ENCODE measurements at regions not wholly inside any gene's neighbourhood (a gene's known extent, or its start where the extent isn't known, plus 50 kb on each side); places are given as distances from the start of the nearest gene placed in this dataset.

DNA sequence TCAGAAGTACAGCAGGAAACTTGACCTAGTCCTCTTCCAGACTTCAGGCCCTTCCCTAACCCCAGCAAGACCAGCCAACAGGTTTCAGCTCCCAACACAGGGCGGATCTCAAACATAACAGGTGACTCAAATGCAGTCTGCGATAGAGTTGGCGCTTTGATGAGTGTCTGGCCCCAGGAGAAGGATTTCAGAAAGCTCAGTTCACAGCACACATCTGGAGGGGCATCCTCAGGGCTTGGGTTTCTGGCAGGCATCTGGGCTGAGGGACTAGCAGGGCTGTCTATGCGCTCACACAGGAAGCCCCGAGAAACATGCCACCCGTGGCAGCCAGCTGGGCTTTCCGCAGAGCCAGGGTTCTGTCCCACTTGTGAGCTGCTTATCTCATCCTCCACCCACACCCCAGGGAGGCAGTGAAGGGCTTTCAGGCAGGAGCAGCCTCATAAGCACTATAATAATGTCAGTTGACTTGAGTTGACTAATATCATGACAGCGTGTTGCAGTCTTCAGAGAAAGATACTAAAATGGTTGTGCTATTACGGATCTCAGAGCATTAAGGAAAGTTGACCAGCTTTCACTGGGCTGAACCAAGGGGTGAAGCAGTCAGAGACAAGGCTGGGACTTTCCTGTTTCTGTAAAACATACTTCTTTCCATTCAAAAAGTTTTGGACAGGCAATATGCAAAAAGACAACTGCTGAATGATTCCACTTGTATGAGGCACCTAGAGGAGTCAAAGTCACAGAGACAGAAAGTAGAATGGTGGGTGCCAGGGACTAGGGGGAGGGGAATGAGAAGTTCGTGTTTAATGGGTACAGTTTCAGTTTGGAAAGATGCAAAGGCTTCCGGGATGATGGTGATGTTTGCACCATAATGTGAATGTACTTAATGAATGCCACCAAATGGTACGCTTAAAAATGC lies 233.0 kb upstream of the IRF2BP2 start:
- TF ChIP-seq ZNF354B (CRISPR knock-in tag; IDR thresholded peaks at IDR 0.05) = no peak
- TF ChIP-seq CEBPB (tag; IDR thresholded peaks at IDR 0.05) = no peak
- TF ChIP-seq, protein P1, sequence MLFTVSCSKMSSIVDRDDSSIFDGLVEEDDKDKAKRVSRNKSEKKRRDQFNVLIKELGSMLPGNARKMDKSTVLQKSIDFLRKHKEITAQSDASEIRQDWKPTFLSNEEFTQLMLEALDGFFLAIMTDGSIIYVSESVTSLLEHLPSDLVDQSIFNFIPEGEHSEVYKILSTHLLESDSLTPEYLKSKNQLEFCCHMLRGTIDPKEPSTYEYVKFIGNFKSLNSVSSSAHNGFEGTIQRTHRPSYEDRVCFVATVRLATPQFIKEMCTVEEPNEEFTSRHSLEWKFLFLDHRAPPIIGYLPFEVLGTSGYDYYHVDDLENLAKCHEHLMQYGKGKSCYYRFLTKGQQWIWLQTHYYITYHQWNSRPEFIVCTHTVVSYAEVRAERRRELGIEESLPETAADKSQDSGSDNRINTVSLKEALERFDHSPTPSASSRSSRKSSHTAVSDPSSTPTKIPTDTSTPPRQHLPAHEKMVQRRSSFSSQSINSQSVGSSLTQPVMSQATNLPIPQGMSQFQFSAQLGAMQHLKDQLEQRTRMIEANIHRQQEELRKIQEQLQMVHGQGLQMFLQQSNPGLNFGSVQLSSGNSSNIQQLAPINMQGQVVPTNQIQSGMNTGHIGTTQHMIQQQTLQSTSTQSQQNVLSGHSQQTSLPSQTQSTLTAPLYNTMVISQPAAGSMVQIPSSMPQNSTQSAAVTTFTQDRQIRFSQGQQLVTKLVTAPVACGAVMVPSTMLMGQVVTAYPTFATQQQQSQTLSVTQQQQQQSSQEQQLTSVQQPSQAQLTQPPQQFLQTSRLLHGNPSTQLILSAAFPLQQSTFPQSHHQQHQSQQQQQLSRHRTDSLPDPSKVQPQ (CRISPR knock-in tag; IDR thresholded peaks at IDR 0.05; ENCODE audit: borderline replicate concordance) = no peak

Data from K562 (cell line).